ENCODE measurements at regions not wholly inside any gene's neighbourhood (a gene's known extent, or its start where the extent isn't known, plus 50 kb on each side); places are given as distances from the start of the nearest gene placed in this dataset.

GRCh38 chr6:163965426-163966348, 551.2 kb downstream of the QKI start:
- peak; percentile 41 for DNase-seq
- intact Hi-C loops (cut with micrococcal nuclease) = loop anchor here (10.0 kb wide), 2 partner anchors 791 to 1111 kb away; no protein-coding TSS in a partner anchor
- Histone ChIP-seq H3K4me1 (peaks cover 43% of the 10 kb centered on the region), H3K4me3 (no peak overlapping the region), H3K36me3 (no peaks in the 10 kb centered on the region), H3K27me3 (ENCODE audit: low read depth) (no peaks in the 10 kb centered on the region), H3K27ac (replicated peaks) (peak overlapping the region; percentile 95), H3K9me3 (replicated peaks) (no peaks in the 10 kb centered on the region)
- no peak for TF ChIP-seq CTCF (IDR thresholded peaks at IDR 0.05; ENCODE audit: borderline replicate concordance)

GRCh38 chr6:163964789-163965188, 550.3 kb downstream of the QKI start:
- H3K4me3 ChIP-seq = no peak overlapping the region
- intact Hi-C loops (cut with micrococcal nuclease) = loop anchor here (5.0 to 10.0 kb wide), 3 partner anchors 143 to 1110 kb away; no protein-coding TSS in a partner anchor
- H3K9me3 ChIP-seq (replicated peaks) = no peaks in the 10 kb centered on the region
- H3K4me1 ChIP-seq = peaks cover 52% of the 10 kb centered on the region
- H3K27ac ChIP-seq (replicated peaks) = peak overlapping the region; percentile 95
- no peaks in the 10 kb centered on the region for H3K36me3 ChIP-seq
- DNase-seq = no peak
- H3K27me3 ChIP-seq (ENCODE audit: low read depth) = no peaks in the 10 kb centered on the region
- no peak for TF ChIP-seq CTCF (IDR thresholded peaks at IDR 0.05; ENCODE audit: borderline replicate concordance)

- peaks cover 65% of the 10 kb centered on the region for H3K4me1 ChIP-seq
- H3K27me3 ChIP-seq (ENCODE audit: low read depth) = no peaks in the 10 kb centered on the region
- intact Hi-C loops (cut with micrococcal nuclease) = loop anchor here (5.0 to 10.0 kb wide), 3 partner anchors 144 to 1109 kb away; no protein-coding TSS in a partner anchor
- DNase-seq = peak; percentile 35
- H3K36me3 ChIP-seq = no peaks in the 10 kb centered on the region
- peak overlapping the region; percentile 95 for H3K27ac ChIP-seq (replicated peaks)
- no peak for TF ChIP-seq CTCF (IDR thresholded peaks at IDR 0.05; ENCODE audit: borderline replicate concordance)
- H3K9me3 ChIP-seq (replicated peaks) = no peaks in the 10 kb centered on the region
- H3K4me3 ChIP-seq = peak overlapping the region; percentile 32
These were observed 548.9 kb downstream of the QKI start for GRCh38 chr6:163963205-163964120.

GRCh38 chr6:163962627-163963117, 548.2 kb downstream of the QKI start:
- H3K36me3 ChIP-seq = no peaks in the 10 kb centered on the region
- peak overlapping the region; percentile 95 for H3K27ac ChIP-seq (replicated peaks)
- intact Hi-C loops (cut with micrococcal nuclease) = loop anchor here (5.0 to 10.0 kb wide), 3 partner anchors 145 to 1108 kb away; no protein-coding TSS in a partner anchor
- H3K4me3 ChIP-seq = peak overlapping the region; percentile 50
- H3K4me1 ChIP-seq = peaks cover 72% of the 10 kb centered on the region
- TF ChIP-seq CTCF (IDR thresholded peaks at IDR 0.05; ENCODE audit: borderline replicate concordance) = no peak
- no peaks in the 10 kb centered on the region for H3K9me3 ChIP-seq (replicated peaks)
- H3K27me3 ChIP-seq (ENCODE audit: low read depth) = no peaks in the 10 kb centered on the region
- peak; percentile 76 for DNase-seq

GRCh38 chr6:163960128-163960527, 545.6 kb downstream of the QKI start:
- H3K36me3 ChIP-seq = no peaks in the 10 kb centered on the region
- H3K27me3 ChIP-seq (ENCODE audit: low read depth) = no peaks in the 10 kb centered on the region
- H3K4me1 ChIP-seq = peaks cover 67% of the 10 kb centered on the region
- TF ChIP-seq CTCF (IDR thresholded peaks at IDR 0.05; ENCODE audit: borderline replicate concordance) = no peak
- DNase-seq = no peak
- intact Hi-C loops (cut with micrococcal nuclease) = loop anchor here (5.0 to 10.0 kb wide), 3 partner anchors 147 to 1105 kb away; no protein-coding TSS in a partner anchor
- H3K9me3 ChIP-seq (replicated peaks) = no peaks in the 10 kb centered on the region
- H3K27ac ChIP-seq (replicated peaks) = peak overlapping the region; percentile 95
- H3K4me3 ChIP-seq = no peak overlapping the region

Data from left ventricle myocardium inferior (tissue), 1 donor.